NT2/D1 (cell line): ENCODE measurements at regions not wholly inside any gene's neighbourhood (a gene's known extent, or its start where the extent isn't known, plus 50 kb on each side); places are given as distances from the start of the nearest gene placed in this dataset.

Experiments used
- SUZ12 ChIP-seq: IDR thresholded peaks from 2 replicates; pipeline ENCODE4 v1.6.1; 2011; ENCODE audit not compliant: insufficient read length, insufficient read depth; ENCODE audit errors: extremely low read depth
- YY1 ChIP-seq: IDR thresholded peaks from 2 replicates; pipeline ENCODE4 v1.6.1; 2011; ENCODE audit not compliant: insufficient read length, insufficient read depth
- ZNF274 ChIP-seq: IDR thresholded peaks from 2 replicates; pipeline ENCODE4 v1.6.1; 2011; ENCODE audit warnings: mild to moderate bottlenecking, low read depth, low read length

DNA sequence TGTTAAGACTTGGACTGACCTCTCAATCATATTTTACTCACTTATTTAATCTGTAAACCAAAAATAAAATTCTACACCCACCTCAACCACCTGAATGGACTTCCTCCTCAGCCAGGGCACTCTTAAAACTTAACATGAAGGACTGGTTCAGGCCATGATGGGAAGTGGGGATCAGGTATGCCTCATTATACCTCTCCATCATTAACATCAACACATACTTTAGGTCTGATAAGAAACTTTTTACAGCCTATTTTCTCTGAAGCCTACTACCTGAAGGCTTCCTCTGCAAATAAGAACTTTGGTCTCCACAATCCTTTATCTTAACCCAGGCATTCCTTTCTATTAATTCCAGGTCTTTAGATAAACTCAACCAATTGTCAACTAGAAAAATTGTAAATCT, 390.0 kb downstream of the AASDHPPT start:
- TF ChIP-seq ZNF274 (no peak), YY1 (no peak), SUZ12 (no peak)
